SK-N-MC (cell line): ENCODE measurements at regions not wholly inside any gene's neighbourhood (a gene's known extent, or its start where the extent isn't known, plus 50 kb on each side); places are given as distances from the start of the nearest gene placed in this dataset.
A peak's percentile ranks its signal among the peaks of the same experiment; 100 is the strongest.
"Not testable (repeated sequence)": the region's sequence is repeated elsewhere in the genome, so short reads cannot be mapped to it uniquely, and the experiment has no call there.

Experiments
- DNase-seq: peaks from one replicate; pipeline ENCODE4 v3.0.0-alpha.2; 2011; ENCODE audit warnings: low read depth, low spot score
- H3K27ac ChIP-seq: fragments of 200-600 bp; sonication (generic); 2 replicates; pipeline ENCODE4 v1.5.1; 2016; ENCODE audit warnings: mixed run types
- H3K36me3 ChIP-seq: fragments of 200-600 bp; sonication (generic); 2 replicates; pipeline ENCODE4 v1.6.1; 2017; ENCODE audit warnings: antibody characterized with exemption, low read length, mixed read lengths; ENCODE audit not compliant: insufficient read depth
- H3K4me3 ChIP-seq: fragments of 200-600 bp; sonication (generic); 2 replicates; pipeline ENCODE4 v1.5.1; 2016
- H3K9ac ChIP-seq: fragments of 200-600 bp; sonication (generic); 2 replicates; pipeline ENCODE4 v1.8.0; 2017; ENCODE audit warnings: mixed run types, mixed read lengths; ENCODE audit not compliant: insufficient read length
- H3K9me3 ChIP-seq: fragments of 200-600 bp; sonication (generic); 2 replicates; pipeline ENCODE4 v1.6.1; 2017; ENCODE audit warnings: low read depth, mild to moderate bottlenecking, antibody characterized with exemption, low read length, moderate library complexity, mixed read lengths
- EZH2 ChIP-seq: fragments of 200-600 bp; sonication (generic); IDR thresholded peaks from one replicate; pipeline ENCODE4 v1.6.1; 2017; ENCODE audit warnings: antibody characterized with exemption
- FOXP2 ChIP-seq: optimal IDR thresholded peaks from 2 replicates; pipeline ENCODE3; 2011; ENCODE audit warnings: mild to moderate bottlenecking, moderate library complexity; ENCODE audit not compliant: insufficient read depth; ENCODE audit errors: extremely low read length, control extremely low read depth
- POLR2AphosphoS5 ChIP-seq: IDR thresholded peaks from 2 replicates; pipeline ENCODE4 v1.6.1; 2012; ENCODE audit warnings: mild to moderate bottlenecking, low read depth, low read length, borderline replicate concordance

DNA sequence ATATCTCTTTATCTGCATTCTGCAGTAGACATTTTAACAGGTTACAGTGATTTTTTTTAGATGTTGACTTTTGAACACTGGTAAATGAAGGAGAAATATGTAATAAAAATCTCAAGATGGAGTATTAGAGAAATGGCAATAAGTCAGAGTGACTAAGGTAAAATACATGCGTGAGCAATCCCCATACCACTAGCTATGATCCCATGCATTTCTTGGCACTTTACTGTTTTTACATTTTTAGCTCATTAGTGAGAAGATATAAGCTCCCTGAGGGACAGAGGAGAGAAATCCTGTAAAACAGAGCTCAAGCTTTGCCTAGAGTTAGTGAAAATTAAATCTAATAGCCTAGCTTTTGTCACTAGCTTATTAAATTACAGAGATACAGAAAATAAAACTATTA lies 181.9 kb upstream of the TRPM3 start:
- TF ChIP-seq POLR2AphosphoS5 = no peak
- TF ChIP-seq FOXP2 = no peak
- no peak for TF ChIP-seq EZH2
- no peak for DNase-seq
- H3K36me3 ChIP-seq = no peaks in the 10 kb centered on the region

DNA sequence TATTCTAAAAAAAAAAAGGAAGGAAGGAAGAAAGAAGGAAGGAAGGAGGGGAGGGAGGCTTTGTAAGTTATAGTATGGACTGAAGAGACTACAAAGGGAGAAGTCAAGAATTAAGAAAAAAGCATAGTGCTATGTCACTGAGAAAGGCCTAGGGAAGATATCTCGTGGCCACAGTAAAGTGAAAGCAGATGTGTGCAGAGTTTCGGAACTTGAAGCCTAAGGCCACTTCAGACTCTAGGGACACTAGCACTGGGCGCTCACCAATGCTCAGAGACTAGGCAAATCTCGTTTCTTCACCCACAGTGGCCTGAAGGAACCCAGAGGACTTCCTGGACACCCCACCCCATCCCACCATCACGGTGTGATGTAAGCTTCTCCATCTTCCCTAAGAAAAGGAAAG lies 181.4 kb upstream of the TRPM3 start:
- no peak overlapping the region for H3K4me3 ChIP-seq
- DNase-seq = no peak
- TF ChIP-seq EZH2 (no peak), POLR2AphosphoS5 (no peak), FOXP2 (no peak)

More for the DNA sequence above, 181.9 kb upstream of the TRPM3 start:
- H3K4me3 ChIP-seq = no peak overlapping the region
- peak overlapping the region; percentile 54 for H3K27ac ChIP-seq
- H3K9me3 ChIP-seq = no peaks in the 10 kb centered on the region
- no peak overlapping the region for H3K9ac ChIP-seq

DNA sequence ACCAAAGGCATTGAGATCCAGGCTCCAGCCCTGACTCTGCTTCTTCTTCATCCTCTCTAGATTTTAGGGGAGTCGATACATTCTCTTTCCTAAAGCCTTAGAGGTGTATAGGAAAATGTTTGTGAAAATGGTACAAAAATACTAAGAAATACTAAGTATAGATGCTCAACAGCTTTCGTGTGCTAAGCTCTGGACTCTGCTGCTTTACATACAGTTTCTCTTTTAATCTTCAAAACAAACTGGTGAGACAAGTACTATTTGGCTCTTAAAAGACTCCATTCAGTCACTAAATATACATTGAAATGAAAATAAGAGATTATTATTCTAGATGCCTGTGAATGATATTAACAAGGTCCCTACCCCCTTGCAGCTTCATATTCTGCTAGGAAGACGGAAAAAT lies 174.5 kb upstream of the TRPM3 start:
- Histone ChIP-seq H3K4me3 (no peak overlapping the region), H3K27ac (no peak overlapping the region), H3K9ac (no peak overlapping the region), H3K36me3 (no peaks in the 10 kb centered on the region), H3K9me3 (no peaks in the 10 kb centered on the region)
- TF ChIP-seq EZH2 (no peak), FOXP2 (no peak), POLR2AphosphoS5 (no peak)
- no peak for DNase-seq

More for the DNA sequence above, 181.4 kb upstream of the TRPM3 start:
- Histone ChIP-seq H3K9ac (no peak overlapping the region), H3K36me3 (no peaks in the 10 kb centered on the region), H3K9me3 (no peaks in the 10 kb centered on the region), H3K27ac (no peak overlapping the region; the same call in 1 of the 2 replicates)

DNA sequence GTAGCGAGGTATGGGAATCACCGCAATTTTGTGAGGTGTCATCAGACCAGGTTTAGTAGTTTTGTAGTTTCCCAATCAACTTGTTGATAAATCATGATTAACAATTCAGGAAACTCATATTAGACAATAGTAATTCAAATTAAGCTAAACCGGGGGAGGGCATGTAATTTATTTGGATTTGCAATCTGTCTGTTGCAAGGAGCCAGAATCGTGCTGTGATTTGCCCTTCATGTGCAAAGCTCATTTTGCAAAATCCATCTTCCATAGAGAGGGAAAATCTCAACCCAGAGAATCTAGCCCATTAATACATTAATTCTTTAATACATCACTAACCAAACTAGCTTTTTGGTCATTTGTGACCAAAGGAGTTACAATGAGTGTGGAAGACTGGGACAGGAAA lies 164.7 kb upstream of the TRPM3 start:
- H3K36me3 ChIP-seq = no peaks in the 10 kb centered on the region
- H3K27ac ChIP-seq = no peak overlapping the region
- TF ChIP-seq EZH2 (no peak), FOXP2 (no peak), POLR2AphosphoS5 (no peak)
- H3K4me3 ChIP-seq = no peak overlapping the region
- no peak overlapping the region for H3K9ac ChIP-seq
- no peak for DNase-seq
- no peaks in the 10 kb centered on the region for H3K9me3 ChIP-seq

DNA sequence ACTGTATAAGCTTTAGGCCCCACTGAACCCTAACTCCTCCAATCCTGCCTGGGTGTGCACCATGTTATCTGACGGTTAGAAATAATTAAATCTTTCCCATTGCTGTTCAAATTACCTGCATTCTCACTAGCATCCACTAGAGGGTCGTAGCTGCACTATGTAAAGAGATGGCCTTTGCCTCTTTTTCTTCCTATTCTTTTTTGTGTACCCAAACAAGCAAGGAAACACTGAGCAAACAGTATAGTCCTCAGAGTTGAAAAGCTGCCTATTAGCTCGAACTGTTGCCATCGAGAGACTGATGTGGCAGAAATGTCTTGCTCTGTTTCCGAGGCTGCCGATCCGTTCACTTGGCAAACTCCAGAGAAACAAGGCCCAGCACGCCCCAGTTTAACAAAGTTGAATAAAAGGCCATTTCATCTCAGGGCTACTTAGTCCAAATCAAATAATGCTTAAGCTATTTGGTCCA lies 163.8 kb upstream of the TRPM3 start:
- H3K9me3 ChIP-seq = no peaks in the 10 kb centered on the region

DNA sequence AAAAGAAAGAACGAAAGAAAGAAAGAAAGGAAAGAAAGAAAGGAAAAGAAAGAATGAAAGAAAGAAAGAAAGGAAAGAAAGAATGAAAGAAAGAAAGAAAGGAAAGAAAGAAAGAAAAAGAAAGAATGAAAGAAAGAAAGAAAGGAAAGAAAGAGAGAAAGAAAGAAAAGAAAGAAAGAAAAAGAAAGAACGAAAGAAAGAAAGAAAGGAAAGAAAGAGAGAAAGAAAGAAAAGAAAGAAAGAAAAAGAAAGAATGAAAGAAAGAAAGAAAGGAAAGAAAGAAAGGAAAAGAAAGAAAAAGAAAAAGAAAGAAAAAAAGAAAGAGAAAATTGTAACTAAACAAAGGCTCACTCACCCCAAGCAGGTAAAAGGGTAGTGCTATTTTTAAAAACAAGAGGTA lies 160.7 kb upstream of the TRPM3 start:
- not testable (repeated sequence) for H3K27ac ChIP-seq, DNase-seq, H3K9me3 ChIP-seq, H3K36me3 ChIP-seq, H3K4me3 ChIP-seq, H3K9ac ChIP-seq

More for the DNA sequence above, 163.8 kb upstream of the TRPM3 start:
- DNase-seq = peak; percentile 34
- Histone ChIP-seq H3K27ac (no peak overlapping the region), H3K36me3 (no peaks in the 10 kb centered on the region), H3K4me3 (no peak overlapping the region), H3K9ac (no peak overlapping the region)
- TF ChIP-seq POLR2AphosphoS5 (no peak), EZH2 (no peak), FOXP2 (no peak)

DNA sequence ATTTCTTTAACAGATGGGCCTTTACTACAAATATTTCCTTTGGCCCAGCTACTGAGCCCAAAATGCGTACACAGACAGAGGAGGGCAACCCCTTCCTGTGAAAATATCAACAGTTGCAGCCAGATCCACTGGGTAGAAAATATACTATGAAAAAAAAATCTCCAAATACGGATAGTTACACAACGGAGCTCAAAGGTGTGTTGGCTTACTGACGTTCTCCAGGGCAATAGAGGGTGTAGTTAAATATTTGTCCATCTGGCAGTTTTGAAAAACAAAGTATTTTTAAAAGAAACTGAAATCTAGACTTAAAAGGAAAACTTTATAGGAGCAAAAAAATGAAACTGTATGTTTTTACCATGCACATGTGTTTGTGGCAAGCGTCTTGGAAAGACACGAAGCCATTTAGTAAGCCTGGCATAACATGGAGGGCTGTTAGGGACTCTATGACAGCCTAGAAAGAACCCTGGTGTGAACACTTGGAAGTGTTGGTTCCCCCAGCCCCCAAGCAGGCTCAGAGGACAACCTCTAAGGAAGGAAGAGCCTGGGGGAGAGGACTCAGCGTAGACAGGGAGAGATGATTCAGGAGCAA lies 157.8 kb upstream of the TRPM3 start:
- no peak for DNase-seq
- Histone ChIP-seq H3K27ac (no peak overlapping the region), H3K36me3 (no peaks in the 10 kb centered on the region), H3K9me3 (no peaks in the 10 kb centered on the region), H3K9ac (no peak overlapping the region), H3K4me3 (no peak overlapping the region)
- no peak for TF ChIP-seq EZH2
- TF ChIP-seq FOXP2 = no peak
- TF ChIP-seq POLR2AphosphoS5 = no peak

DNA sequence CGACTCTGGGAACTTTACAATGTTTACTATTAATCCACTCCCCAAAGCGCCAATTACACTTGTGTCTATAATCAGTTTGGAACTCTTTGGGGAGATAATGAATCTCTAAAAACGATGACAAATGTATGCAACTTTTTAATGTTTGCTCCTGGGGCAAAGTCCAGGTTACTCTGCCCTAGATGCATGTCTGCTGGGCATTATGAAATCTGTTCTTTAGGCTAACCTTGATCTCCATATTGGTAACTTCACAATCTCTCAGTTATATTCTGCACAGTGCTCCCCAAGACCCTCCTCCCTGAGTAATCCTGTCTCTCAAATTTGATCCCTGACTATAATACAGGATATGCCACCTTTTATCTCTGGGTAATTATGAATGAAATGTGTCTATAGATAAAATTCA lies 152.2 kb upstream of the TRPM3 start:
- Histone ChIP-seq H3K27ac (no peak overlapping the region), H3K4me3 (no peak overlapping the region), H3K9me3 (no peaks in the 10 kb centered on the region), H3K9ac (no peak overlapping the region), H3K36me3 (no peaks in the 10 kb centered on the region)
- no peak for DNase-seq
- TF ChIP-seq POLR2AphosphoS5 (no peak), EZH2 (no peak), FOXP2 (no peak)

DNA sequence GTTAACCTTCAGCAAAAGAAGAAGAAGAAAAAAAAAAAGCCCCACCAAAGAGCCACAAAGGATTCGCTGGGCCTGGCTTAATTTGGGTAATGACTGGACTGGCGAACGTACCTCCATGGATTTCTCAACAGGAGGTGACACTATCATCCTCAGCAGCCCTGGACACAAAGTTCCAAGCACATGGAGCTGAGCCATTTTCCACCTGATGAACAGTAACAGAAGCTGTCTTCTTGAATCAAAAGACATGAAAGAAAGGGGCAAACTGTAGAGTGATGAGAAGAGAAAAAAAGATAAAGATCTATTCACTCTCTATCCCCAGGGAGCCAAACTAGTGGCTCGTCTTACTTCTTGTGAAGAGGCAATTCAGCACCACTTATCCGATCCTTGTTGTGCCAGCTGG lies 150.2 kb upstream of the TRPM3 start:
- no peak for DNase-seq
- H3K36me3 ChIP-seq = no peaks in the 10 kb centered on the region
- TF ChIP-seq POLR2AphosphoS5 (no peak), EZH2 (no peak), FOXP2 (no peak)
- H3K9ac ChIP-seq = no peak overlapping the region
- no peak overlapping the region for H3K27ac ChIP-seq
- H3K4me3 ChIP-seq = no peak overlapping the region
- no peaks in the 10 kb centered on the region for H3K9me3 ChIP-seq

DNA sequence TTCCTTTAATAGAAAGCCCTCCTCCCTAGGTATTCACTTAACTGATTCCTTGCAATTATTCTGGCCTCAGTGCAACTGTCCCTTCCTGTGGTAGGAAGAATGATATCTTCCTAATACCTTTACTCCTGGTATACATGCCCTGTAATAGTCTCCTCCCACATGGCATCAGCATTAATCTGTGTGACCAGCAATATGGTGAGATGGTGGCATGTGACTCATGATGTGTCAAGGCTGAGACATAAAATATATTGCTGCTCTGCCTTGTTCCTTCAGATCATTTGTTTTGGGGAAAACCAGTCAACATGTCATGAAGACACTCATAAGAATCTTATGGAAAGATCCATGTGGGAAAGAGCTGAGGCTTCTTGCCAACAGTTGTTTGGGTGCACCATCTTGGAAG lies 149.1 kb upstream of the TRPM3 start:
- Histone ChIP-seq H3K4me3 (no peak overlapping the region), H3K36me3 (no peaks in the 10 kb centered on the region), H3K27ac (no peak overlapping the region), H3K9me3 (no peaks in the 10 kb centered on the region), H3K9ac (no peak overlapping the region)
- no peak for DNase-seq
- TF ChIP-seq POLR2AphosphoS5 (no peak), EZH2 (no peak), FOXP2 (no peak)
